Peyer's patch (tissue), 4 donors: ENCODE measurements at regions not wholly inside any gene's neighbourhood (a gene's known extent, or its start where the extent isn't known, plus 50 kb on each side); places are given as distances from the start of the nearest gene placed in this dataset.

Source experiments
- POLR2A ChIP-seq, 2 donors: fragments of 450-650 bp; IDR thresholded peaks; one replicate each; pipeline ENCODE4 v1.5.1; 2017; ENCODE audit warnings: antibody characterized with exemption in 2 of 2, mild to moderate bottlenecking in 2 of 2, moderate library complexity in 2 of 2
- TF ChIP-seq, protein P1 (sequence below), 6 experiments: fragments of 450-650 bp in 4 of 6; fragments of 200-600 bp in 2 of 6; sonication (generic) in 1 of 6; IDR thresholded peaks; one replicate each; pipeline ENCODE4 v1.5.1; 2017 to 2019; ENCODE audit warnings: antibody characterized with exemption in 6 of 6, mild to moderate bottlenecking in 3 of 6, moderate library complexity in 1 of 6

DNA sequence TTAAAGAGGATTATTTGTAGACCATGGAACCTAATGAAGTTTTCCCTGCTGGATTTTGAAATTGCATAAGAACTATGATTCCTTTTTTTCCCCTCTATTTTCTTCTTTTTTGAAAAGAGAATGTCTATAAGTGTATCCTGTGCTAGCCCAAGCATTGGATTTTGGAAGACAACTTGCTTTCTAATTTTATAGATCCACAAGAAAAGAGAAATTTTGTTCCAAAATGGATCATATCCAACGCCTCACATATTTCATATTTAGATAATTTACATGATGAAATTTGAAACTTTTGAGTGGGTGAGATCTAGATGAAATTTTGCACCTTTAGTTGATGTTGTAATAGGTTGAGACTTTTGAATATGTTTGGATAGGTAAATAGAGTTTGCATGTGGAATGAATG, 978.7 kb downstream of the MRPL39 start:
- TF ChIP-seq POLR2A (IDR thresholded peaks at IDR 0.05), result no peak
- TF ChIP-seq, protein P1, sequence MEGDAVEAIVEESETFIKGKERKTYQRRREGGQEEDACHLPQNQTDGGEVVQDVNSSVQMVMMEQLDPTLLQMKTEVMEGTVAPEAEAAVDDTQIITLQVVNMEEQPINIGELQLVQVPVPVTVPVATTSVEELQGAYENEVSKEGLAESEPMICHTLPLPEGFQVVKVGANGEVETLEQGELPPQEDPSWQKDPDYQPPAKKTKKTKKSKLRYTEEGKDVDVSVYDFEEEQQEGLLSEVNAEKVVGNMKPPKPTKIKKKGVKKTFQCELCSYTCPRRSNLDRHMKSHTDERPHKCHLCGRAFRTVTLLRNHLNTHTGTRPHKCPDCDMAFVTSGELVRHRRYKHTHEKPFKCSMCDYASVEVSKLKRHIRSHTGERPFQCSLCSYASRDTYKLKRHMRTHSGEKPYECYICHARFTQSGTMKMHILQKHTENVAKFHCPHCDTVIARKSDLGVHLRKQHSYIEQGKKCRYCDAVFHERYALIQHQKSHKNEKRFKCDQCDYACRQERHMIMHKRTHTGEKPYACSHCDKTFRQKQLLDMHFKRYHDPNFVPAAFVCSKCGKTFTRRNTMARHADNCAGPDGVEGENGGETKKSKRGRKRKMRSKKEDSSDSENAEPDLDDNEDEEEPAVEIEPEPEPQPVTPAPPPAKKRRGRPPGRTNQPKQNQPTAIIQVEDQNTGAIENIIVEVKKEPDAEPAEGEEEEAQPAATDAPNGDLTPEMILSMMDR (IDR thresholded peaks at IDR 0.05), result no peak
